ENCODE measurements at regions not wholly inside any gene's neighbourhood (a gene's known extent, or its start where the extent isn't known, plus 50 kb on each side); places are given as distances from the start of the nearest gene placed in this dataset.

DNA sequence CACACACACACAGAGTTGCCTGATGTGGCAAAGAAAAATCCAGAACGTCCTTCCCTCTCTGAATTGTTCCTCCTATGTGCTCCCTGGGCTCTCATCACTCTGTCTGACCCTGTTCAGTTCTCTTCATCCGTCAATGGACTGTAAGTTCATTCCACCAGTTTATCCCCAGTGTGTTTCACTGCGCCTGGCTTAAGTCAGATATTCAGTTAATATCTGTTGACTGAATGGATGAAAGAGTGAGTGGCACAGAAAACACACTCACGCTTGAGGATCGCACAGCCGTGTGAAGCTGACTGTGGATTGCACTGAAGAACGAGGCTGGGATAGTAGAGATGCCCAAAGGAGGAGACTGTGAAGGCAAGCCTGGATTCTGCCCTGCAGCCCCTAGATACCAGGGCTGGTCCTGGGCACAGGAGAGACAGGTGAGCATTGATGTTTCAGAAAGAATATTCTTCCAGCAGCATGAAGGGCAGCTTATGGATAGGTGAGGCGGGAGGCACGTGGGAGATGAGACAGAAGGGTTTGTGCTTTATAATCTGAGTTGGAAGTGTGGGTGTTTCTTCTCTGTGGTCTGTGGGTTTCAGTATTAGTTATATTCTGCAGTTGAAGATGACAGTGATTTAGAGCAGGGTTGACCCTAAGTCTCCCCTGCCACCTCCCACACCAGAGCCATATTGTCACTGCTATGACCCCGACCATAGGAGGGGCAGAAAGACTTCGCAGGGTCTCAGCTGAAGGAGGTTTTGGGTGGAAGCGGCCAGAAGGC is 129.9 kb downstream of the SOCS6 start:
- no peak for TF ChIP-seq POLR2A (IDR thresholded peaks at IDR 0.05)
- TF ChIP-seq, protein P1, sequence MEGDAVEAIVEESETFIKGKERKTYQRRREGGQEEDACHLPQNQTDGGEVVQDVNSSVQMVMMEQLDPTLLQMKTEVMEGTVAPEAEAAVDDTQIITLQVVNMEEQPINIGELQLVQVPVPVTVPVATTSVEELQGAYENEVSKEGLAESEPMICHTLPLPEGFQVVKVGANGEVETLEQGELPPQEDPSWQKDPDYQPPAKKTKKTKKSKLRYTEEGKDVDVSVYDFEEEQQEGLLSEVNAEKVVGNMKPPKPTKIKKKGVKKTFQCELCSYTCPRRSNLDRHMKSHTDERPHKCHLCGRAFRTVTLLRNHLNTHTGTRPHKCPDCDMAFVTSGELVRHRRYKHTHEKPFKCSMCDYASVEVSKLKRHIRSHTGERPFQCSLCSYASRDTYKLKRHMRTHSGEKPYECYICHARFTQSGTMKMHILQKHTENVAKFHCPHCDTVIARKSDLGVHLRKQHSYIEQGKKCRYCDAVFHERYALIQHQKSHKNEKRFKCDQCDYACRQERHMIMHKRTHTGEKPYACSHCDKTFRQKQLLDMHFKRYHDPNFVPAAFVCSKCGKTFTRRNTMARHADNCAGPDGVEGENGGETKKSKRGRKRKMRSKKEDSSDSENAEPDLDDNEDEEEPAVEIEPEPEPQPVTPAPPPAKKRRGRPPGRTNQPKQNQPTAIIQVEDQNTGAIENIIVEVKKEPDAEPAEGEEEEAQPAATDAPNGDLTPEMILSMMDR (IDR thresholded peaks at IDR 0.05): no peak
